Thyroid gland (tissue), 4 donors: ENCODE measurements at regions not wholly inside any gene's neighbourhood (a gene's known extent, or its start where the extent isn't known, plus 50 kb on each side); places are given as distances from the start of the nearest gene placed in this dataset.

Source experiments
- DNase-seq, 2 donors: peaks; one replicate each; pipeline ENCODE4 v3.0.0-alpha.2; 2019
- H3K27ac ChIP-seq, 3 donors: fragments of 200-600 bp; sonication (generic); 1 replicate in 2 of 3; 2 replicates in 1 of 3; pipeline ENCODE4 v1.5.1; 2016 to 2019; ENCODE audit warnings: mild to moderate bottlenecking in 1 of 3, moderate library complexity in 1 of 3
- H3K27me3 ChIP-seq: fragments of 200-600 bp; sonication (generic); one replicate; pipeline ENCODE4 v1.5.1; 2019
- H3K36me3 ChIP-seq, 2 donors: fragments of 200-600 bp; sonication (generic); one replicate each; pipeline ENCODE4 v1.5.1; 2016 to 2019
- H3K4me1 ChIP-seq, 2 donors: fragments of 200-600 bp; sonication (generic); one replicate each; pipeline ENCODE4 v1.5.1; 2017 to 2019
- H3K4me3 ChIP-seq, 3 donors: fragments of 200-600 bp; sonication (generic); replicated peaks in 1 of 3; 1 replicate in 2 of 3; 2 replicates in 1 of 3; pipeline ENCODE4 v1.5.1; 2016; ENCODE audit warnings: mild to moderate bottlenecking in 1 of 3
- H3K9me3 ChIP-seq: fragments of 200-600 bp; sonication (generic); one replicate; pipeline ENCODE4 v1.5.1; 2017
- POLR2A ChIP-seq, 2 donors: fragments of 450-650 bp; IDR thresholded peaks; one replicate each; pipeline ENCODE4 v1.6.1; 2017; ENCODE audit warnings: antibody characterized with exemption in 2 of 2, mild to moderate bottlenecking in 2 of 2, moderate library complexity in 1 of 2
- WGBS, 2 donors: methylation state at CpG; one replicate each; pipeline ENCODE4 v1.1.5; 2017; 5-methylcytosine and 5-hydroxymethylcytosine counted together
- intact Hi-C: fragments of 100-400 bp; cut with DNase I; formaldehyde crosslinking; loops from one replicate; pipeline ENCODE4 v1.15.1; 2023
- TF ChIP-seq, protein P1 (sequence below), 6 experiments: fragments of 200-600 bp in 3 of 6; fragments of 450-650 bp in 3 of 6; sonication (generic) in 3 of 6; IDR thresholded peaks; one replicate each; pipeline ENCODE4 v1.5.1; 2016 to 2019; ENCODE audit warnings: antibody characterized with exemption in 6 of 6, mild to moderate bottlenecking in 2 of 6, inconsistent platforms in 1 of 6, moderate library complexity in 1 of 6

DNA sequence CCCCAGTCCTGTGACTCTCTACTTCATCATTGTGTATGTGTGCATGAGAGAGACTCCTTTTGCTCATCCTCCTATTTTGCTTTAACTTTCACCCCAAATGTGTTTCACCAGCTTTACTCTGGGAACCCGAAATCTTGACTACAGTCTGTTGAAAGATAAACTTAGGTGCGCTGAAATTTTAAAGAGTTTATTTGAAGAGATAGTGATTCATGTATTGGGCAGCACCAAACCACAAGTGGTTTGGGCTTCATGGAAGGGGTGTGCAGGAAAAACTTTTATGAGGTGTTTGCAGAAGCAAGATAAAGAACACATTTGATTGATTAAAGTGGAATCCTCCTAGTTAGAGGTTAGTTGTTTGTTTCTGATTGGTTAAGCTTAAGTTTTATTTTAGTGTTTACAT is 50.8 kb upstream of the RFC3 start:
- no peak overlapping the region for H3K4me3 ChIP-seq
- intact Hi-C loops, result no loop called here
- WGBS, 2 donors, result 93 to 95% methylated on average over 2 of the region's 2 CpGs
- H3K9me3 ChIP-seq, result no peaks in the 10 kb centered on the region
- no peak overlapping the region for H3K27ac ChIP-seq
- H3K4me1 ChIP-seq, result peaks cover 0 to under 1% of the 10 kb centered on the region in 2 donors
- H3K36me3 ChIP-seq, result no peaks in the 10 kb centered on the region
- no peak for DNase-seq
- no peak for TF ChIP-seq POLR2A (IDR thresholded peaks at IDR 0.05)
- TF ChIP-seq, protein P1, sequence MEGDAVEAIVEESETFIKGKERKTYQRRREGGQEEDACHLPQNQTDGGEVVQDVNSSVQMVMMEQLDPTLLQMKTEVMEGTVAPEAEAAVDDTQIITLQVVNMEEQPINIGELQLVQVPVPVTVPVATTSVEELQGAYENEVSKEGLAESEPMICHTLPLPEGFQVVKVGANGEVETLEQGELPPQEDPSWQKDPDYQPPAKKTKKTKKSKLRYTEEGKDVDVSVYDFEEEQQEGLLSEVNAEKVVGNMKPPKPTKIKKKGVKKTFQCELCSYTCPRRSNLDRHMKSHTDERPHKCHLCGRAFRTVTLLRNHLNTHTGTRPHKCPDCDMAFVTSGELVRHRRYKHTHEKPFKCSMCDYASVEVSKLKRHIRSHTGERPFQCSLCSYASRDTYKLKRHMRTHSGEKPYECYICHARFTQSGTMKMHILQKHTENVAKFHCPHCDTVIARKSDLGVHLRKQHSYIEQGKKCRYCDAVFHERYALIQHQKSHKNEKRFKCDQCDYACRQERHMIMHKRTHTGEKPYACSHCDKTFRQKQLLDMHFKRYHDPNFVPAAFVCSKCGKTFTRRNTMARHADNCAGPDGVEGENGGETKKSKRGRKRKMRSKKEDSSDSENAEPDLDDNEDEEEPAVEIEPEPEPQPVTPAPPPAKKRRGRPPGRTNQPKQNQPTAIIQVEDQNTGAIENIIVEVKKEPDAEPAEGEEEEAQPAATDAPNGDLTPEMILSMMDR (IDR thresholded peaks at IDR 0.05), result no peak
- no peaks in the 10 kb centered on the region for H3K27me3 ChIP-seq
